ENCODE measurements at regions not wholly inside any gene's neighbourhood (a gene's known extent, or its start where the extent isn't known, plus 50 kb on each side); places are given as distances from the start of the nearest gene placed in this dataset.

DNA sequence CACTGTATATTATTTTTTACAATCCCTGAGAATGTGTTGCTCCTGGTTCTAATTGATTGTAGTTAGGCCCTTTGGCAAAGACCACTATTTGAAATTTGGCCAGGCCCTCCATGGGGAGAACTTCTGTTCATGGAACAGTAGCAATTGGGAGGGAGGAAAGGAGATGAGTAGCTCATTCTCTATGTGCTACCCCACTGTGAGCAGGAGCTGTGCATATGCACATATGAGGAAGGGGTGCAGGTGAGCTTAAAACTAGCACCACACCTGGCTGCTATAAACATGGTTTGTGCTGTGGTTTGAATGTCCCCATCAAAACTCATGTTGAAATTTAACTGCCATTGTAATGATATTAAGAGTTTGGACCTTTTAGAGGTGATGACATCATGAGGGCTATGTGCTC, 1483.2 kb downstream of the PCDH7 start:
- no peak overlapping the region for H3K9ac ChIP-seq (ENCODE audit: low read length)
- no peak overlapping the region for H3K4me3 ChIP-seq (ENCODE audit: low read length)
- ChIA-PET CTCF (no interaction called here), POLR2A (ENCODE audit: unreplicated experiment) (no interaction called here)
- no peaks in the 10 kb centered on the region for H3K79me2 ChIP-seq (ENCODE audit: low read length)
- H4K20me1 ChIP-seq (ENCODE audit: low read length) = no peaks in the 10 kb centered on the region
- H3K36me3 ChIP-seq (ENCODE audit: low read depth, low read length) = no peaks in the 10 kb centered on the region
- no peak overlapping the region for H3K4me2 ChIP-seq (ENCODE audit: low read length)
- H3K27ac ChIP-seq (ENCODE audit: low read length) = no peak overlapping the region
- H3K9me2 ChIP-seq (replicated peaks; ENCODE audit: low read length) = no peaks in the 10 kb centered on the region
- H3F3A ChIP-seq (ENCODE audit: low read length, unreplicated experiment) = no peaks in the 10 kb centered on the region
- intact Hi-C loops (cut with micrococcal nuclease) = no loop called here
- TF ChIP-seq EZH2 (IDR thresholded peaks at IDR 0.05; ENCODE audit: low read length, unreplicated experiment) = no peak
- TF ChIP-seq, protein P1, sequence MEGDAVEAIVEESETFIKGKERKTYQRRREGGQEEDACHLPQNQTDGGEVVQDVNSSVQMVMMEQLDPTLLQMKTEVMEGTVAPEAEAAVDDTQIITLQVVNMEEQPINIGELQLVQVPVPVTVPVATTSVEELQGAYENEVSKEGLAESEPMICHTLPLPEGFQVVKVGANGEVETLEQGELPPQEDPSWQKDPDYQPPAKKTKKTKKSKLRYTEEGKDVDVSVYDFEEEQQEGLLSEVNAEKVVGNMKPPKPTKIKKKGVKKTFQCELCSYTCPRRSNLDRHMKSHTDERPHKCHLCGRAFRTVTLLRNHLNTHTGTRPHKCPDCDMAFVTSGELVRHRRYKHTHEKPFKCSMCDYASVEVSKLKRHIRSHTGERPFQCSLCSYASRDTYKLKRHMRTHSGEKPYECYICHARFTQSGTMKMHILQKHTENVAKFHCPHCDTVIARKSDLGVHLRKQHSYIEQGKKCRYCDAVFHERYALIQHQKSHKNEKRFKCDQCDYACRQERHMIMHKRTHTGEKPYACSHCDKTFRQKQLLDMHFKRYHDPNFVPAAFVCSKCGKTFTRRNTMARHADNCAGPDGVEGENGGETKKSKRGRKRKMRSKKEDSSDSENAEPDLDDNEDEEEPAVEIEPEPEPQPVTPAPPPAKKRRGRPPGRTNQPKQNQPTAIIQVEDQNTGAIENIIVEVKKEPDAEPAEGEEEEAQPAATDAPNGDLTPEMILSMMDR (conservative IDR thresholded peaks at IDR 0.05; ENCODE audit: low read depth, low read length) = no peak
- no peak for TF ChIP-seq EZH2phosphoT487 (IDR thresholded peaks at IDR 0.05; ENCODE audit: borderline replicate concordance, low read length)
- DNase-seq = no peak
- ATAC-seq = no peak
- no TSS peak for BruUV-seq (replicated peaks)
- no peaks in the 10 kb centered on the region for H3K9me3 ChIP-seq (ENCODE audit: low read length)
- H3K4me1 ChIP-seq (ENCODE audit: insufficient read depth, low read length) = no peaks in the 10 kb centered on the region
- no peaks in the 10 kb centered on the region for H3K27me3 ChIP-seq (ENCODE audit: low read length)
- no peak overlapping the region for H2AFZ ChIP-seq (ENCODE audit: low read length)

DNA sequence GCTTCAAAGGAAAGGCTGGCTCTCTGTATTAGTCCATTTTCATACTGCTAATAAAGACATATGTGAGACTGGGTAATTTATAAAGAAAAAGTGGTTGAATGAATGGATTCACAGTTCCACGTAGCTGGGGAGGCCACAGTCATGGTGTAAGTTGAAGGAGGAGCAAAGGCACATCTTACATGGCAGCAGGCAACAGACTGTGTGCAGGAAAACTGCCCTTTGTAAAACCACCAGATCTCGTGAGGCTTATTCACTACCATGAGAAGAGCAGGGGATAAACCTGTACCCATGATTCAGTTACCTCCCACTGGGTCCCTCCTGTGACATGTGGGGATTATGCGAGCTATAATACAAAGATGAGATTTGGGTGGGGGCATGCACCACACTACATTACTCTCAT, 1486.6 kb downstream of the PCDH7 start:
- H3K9me3 ChIP-seq (ENCODE audit: low read length) = no peaks in the 10 kb centered on the region
- no peak overlapping the region for H2AFZ ChIP-seq (ENCODE audit: low read length)
- no peak overlapping the region for H3K27ac ChIP-seq (ENCODE audit: low read length)
- no peaks in the 10 kb centered on the region for H3K27me3 ChIP-seq (ENCODE audit: low read length)
- POLR2A ChIA-PET (ENCODE audit: unreplicated experiment) = no interaction called here
- H3K4me2 ChIP-seq (ENCODE audit: low read length) = no peak overlapping the region
- no peaks in the 10 kb centered on the region for H3K9me2 ChIP-seq (replicated peaks; ENCODE audit: low read length)
- ATAC-seq (no peak), DNase-seq (no peak)
- H3K4me1 ChIP-seq (ENCODE audit: insufficient read depth, low read length) = no peaks in the 10 kb centered on the region
- BruUV-seq (replicated peaks) = no TSS peak
- no peaks in the 10 kb centered on the region for H3K79me2 ChIP-seq (ENCODE audit: low read length)
- TF ChIP-seq EZH2phosphoT487 (IDR thresholded peaks at IDR 0.05; ENCODE audit: borderline replicate concordance, low read length) (no peak), EZH2 (IDR thresholded peaks at IDR 0.05; ENCODE audit: low read length, unreplicated experiment) (no peak)
- TF ChIP-seq, protein P1 (conservative IDR thresholded peaks at IDR 0.05; ENCODE audit: low read depth, low read length) = no peak
- no peaks in the 10 kb centered on the region for H3F3A ChIP-seq (ENCODE audit: low read length, unreplicated experiment)
- no peak overlapping the region for H3K4me3 ChIP-seq (ENCODE audit: low read length)
- H4K20me1 ChIP-seq (ENCODE audit: low read length) = no peaks in the 10 kb centered on the region
- intact Hi-C loops (cut with micrococcal nuclease) = no loop called here
- H3K9ac ChIP-seq (ENCODE audit: low read length) = no peak overlapping the region
- H3K36me3 ChIP-seq (ENCODE audit: low read depth, low read length) = no peaks in the 10 kb centered on the region
- CTCF ChIA-PET = no interaction called here

DNA sequence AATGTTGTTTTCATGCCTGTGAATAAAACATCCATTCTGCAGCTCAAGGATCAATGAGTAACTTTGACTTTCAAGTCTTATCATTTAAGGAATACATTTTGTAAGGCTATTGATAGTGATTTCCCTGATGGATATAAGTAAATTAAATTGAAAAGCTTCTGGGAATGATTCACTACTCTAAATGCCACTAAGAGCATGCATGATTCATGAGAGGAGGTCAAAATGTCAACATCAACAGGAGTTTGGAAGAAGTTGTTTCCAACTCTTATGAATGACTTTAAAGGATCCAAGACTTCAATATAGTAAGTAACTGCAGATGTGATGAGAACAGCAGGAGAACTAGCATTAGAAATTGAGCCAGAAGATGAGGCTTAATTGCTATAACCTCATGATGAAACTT, 1487.3 kb downstream of the PCDH7 start:
- Histone ChIP-seq H3K79me2 (ENCODE audit: low read length) (no peaks in the 10 kb centered on the region), H3K4me2 (ENCODE audit: low read length) (no peak overlapping the region), H3K4me3 (ENCODE audit: low read length) (no peak overlapping the region), H3K9me2 (replicated peaks; ENCODE audit: low read length) (no peaks in the 10 kb centered on the region), H3K9me3 (ENCODE audit: low read length) (no peaks in the 10 kb centered on the region), H3K27me3 (ENCODE audit: low read length) (no peaks in the 10 kb centered on the region), H3K36me3 (ENCODE audit: low read depth, low read length) (no peaks in the 10 kb centered on the region), H3K9ac (ENCODE audit: low read length) (no peak overlapping the region), H3K4me1 (ENCODE audit: insufficient read depth, low read length) (no peaks in the 10 kb centered on the region), H2AFZ (ENCODE audit: low read length) (no peak overlapping the region), H3F3A (ENCODE audit: low read length, unreplicated experiment) (no peaks in the 10 kb centered on the region), H4K20me1 (ENCODE audit: low read length) (no peaks in the 10 kb centered on the region), H3K27ac (ENCODE audit: low read length) (no peak overlapping the region)
- ATAC-seq (no peak), DNase-seq (peak; percentile 19)
- intact Hi-C loops (cut with micrococcal nuclease) = no loop called here
- no peak for TF ChIP-seq EZH2phosphoT487 (IDR thresholded peaks at IDR 0.05; ENCODE audit: borderline replicate concordance, low read length)
- TF ChIP-seq EZH2 (IDR thresholded peaks at IDR 0.05; ENCODE audit: low read length, unreplicated experiment) = no peak
- TF ChIP-seq, protein P1 (conservative IDR thresholded peaks at IDR 0.05; ENCODE audit: low read depth, low read length) = no peak
- no TSS peak for BruUV-seq (replicated peaks)
- CTCF ChIA-PET = no interaction called here
- POLR2A ChIA-PET (ENCODE audit: unreplicated experiment) = no interaction called here
